Ishikawa (cell line): ENCODE measurements at regions not wholly inside any gene's neighbourhood (a gene's known extent, or its start where the extent isn't known, plus 50 kb on each side); places are given as distances from the start of the nearest gene placed in this dataset.

ENCODE experiments used
- CEBPB ChIP-seq: IDR thresholded peaks from 2 replicates; pipeline ENCODE4 v1.6.1; 2012
- CREB1 ChIP-seq: IDR thresholded peaks from 2 replicates; pipeline ENCODE4 v1.6.1; 2012; ENCODE audit warnings: low read depth
- EGR1 ChIP-seq: IDR thresholded peaks from 2 replicates; pipeline ENCODE4 v1.6.1; 2012
- EP300 ChIP-seq: IDR thresholded peaks from 2 replicates; pipeline ENCODE4 v1.6.1; 2012; ENCODE audit warnings: borderline replicate concordance
- FOXM1 ChIP-seq: IDR thresholded peaks from 2 replicates; pipeline ENCODE4 v1.6.1; 2012; ENCODE audit warnings: low read depth, borderline replicate concordance
- MAX ChIP-seq: IDR thresholded peaks from 2 replicates; pipeline ENCODE4 v1.6.1; 2012
- NFIC ChIP-seq: IDR thresholded peaks from 2 replicates; pipeline ENCODE4 v1.6.1; 2012
- RAD21 ChIP-seq: IDR thresholded peaks from 2 replicates; pipeline ENCODE4 v1.6.1; 2012; ENCODE audit warnings: low read depth
- REST ChIP-seq: IDR thresholded peaks from 2 replicates; pipeline ENCODE4 v1.6.1; 2012; ENCODE audit warnings: low read depth, mild to moderate bottlenecking
- TAF1 ChIP-seq: IDR thresholded peaks from 2 replicates; pipeline ENCODE4 v1.6.1; 2012; ENCODE audit warnings: low read depth, mild to moderate bottlenecking
- TCF12 ChIP-seq: IDR thresholded peaks from 2 replicates; pipeline ENCODE4 v1.6.1; 2012; ENCODE audit warnings: low read depth
- TEAD4 ChIP-seq: IDR thresholded peaks from 2 replicates; pipeline ENCODE4 v1.6.1; 2012
- USF1 ChIP-seq: IDR thresholded peaks from 2 replicates; pipeline ENCODE4 v1.6.1; 2012
- YY1 ChIP-seq: IDR thresholded peaks from 2 replicates; pipeline ENCODE4 v1.6.1; 2012; ENCODE audit warnings: low read depth
- ZBTB7A ChIP-seq: IDR thresholded peaks from 2 replicates; pipeline ENCODE4 v1.6.1; 2012; ENCODE audit warnings: low read depth

- no peak for TF ChIP-seq NFIC
- no peak for TF ChIP-seq REST
- no peak for TF ChIP-seq MAX
- TF ChIP-seq FOXM1: no peak
- TF ChIP-seq TEAD4: no peak
- TF ChIP-seq USF1: no peak
- TF ChIP-seq CREB1: no peak
- TF ChIP-seq EGR1: no peak
- TF ChIP-seq TAF1: no peak
- no peak for TF ChIP-seq CEBPB
- TF ChIP-seq TCF12: no peak
- TF ChIP-seq YY1: no peak
- TF ChIP-seq ZBTB7A: no peak
- no peak for TF ChIP-seq EP300
- no peak for TF ChIP-seq RAD21
Measured at GRCh38 chr4:177123811-177124210, 185.9 kb upstream of the NEIL3 start.

- TF ChIP-seq EGR1 (no peak), MAX (no peak)
Measured at GRCh38 chr4:177124349-177125064, 185.2 kb upstream of the NEIL3 start.

GRCh38 chr4:177125656-177126055 is 184.0 kb upstream of the NEIL3 start:
- TF ChIP-seq CEBPB: no peak
- TF ChIP-seq TEAD4: no peak
- no peak for TF ChIP-seq EGR1
- no peak for TF ChIP-seq YY1

- TF ChIP-seq EP300 (no peak), ZBTB7A (no peak), MAX (no peak), EGR1 (no peak), CEBPB (no peak), USF1 (no peak), FOXM1 (no peak), RAD21 (no peak), TAF1 (no peak), TCF12 (no peak), NFIC (no peak), CREB1 (no peak), REST (no peak), TEAD4 (no peak)
Measured at GRCh38 chr4:177127658-177128057, 182.0 kb upstream of the NEIL3 start.

GRCh38 chr4:177128306-177128705 is 181.4 kb upstream of the NEIL3 start:
- no peak for TF ChIP-seq CEBPB
- TF ChIP-seq TEAD4: no peak
- TF ChIP-seq USF1: no peak
- TF ChIP-seq NFIC: no peak
- TF ChIP-seq TAF1: no peak
- no peak for TF ChIP-seq RAD21
- no peak for TF ChIP-seq YY1
- TF ChIP-seq CREB1: no peak
- TF ChIP-seq REST: no peak
- no peak for TF ChIP-seq FOXM1
- TF ChIP-seq TCF12: no peak
- TF ChIP-seq EP300: no peak
- TF ChIP-seq ZBTB7A: no peak
- no peak for TF ChIP-seq EGR1
- no peak for TF ChIP-seq MAX
